CD4-positive, alpha-beta T cell treated with Interleukin-4 for 4 hours (primary cell): ENCODE measurements at regions not wholly inside any gene's neighbourhood (a gene's known extent, or its start where the extent isn't known, plus 50 kb on each side); places are given as distances from the start of the nearest gene placed in this dataset.

Experiments used
- DNase-seq: peaks from one replicate; pipeline ENCODE4 v3.0.0-alpha.2; 2020

DNA sequence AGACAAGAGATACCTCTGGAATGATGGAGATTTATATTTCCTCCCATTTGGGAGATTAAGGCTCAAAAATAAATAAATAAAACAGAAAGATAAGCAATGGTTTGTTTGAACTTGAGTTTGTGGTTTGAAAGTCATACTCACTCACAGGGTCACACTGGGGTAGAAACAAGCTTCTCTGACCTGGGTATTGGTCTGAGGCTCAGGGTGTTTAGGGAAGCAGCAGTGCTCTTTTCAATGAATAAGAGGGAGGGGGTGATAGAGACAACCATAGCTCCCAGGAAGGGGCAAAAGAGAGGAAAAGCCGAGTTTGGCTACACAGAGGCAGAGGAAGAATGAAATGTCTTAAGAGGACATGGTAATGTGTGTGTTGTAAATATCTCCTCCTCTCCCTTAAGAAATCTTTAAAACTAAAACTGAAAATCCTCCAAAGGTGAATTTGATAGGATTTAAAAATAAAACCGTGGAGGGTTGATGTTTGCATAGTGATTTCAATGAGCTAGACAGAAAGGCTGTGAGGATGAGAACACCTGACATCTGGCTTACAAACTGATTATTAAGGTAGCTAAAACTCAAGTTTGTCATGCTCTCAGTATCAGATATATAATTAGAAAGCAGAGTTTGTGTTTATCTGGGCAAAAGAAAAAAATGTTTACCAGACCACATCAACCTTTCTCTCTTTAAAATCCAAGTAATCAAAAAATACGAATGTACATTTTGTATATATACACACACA, 159.9 kb upstream of the TMEFF2 start:
- DNase-seq: no peak

DNA sequence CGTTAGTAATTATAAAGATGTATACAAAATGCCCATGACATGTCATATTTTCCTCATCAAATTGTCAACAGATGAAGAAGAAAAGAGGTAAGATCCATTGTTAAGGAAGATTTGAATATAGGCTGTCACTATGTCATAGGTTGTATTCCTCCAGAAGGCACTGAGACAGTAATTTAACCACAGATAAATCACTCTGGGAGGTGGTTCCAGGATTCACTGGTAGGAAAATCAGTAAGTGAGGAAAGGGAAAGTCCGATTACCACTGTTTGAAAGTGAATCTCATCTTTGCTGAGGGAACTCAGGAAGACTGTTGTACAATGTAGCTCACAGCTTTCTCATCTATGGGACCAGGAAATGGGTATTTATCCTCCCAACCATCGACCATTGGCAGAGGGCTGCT, 152.8 kb upstream of the TMEFF2 start:
- DNase-seq: no peak

DNA sequence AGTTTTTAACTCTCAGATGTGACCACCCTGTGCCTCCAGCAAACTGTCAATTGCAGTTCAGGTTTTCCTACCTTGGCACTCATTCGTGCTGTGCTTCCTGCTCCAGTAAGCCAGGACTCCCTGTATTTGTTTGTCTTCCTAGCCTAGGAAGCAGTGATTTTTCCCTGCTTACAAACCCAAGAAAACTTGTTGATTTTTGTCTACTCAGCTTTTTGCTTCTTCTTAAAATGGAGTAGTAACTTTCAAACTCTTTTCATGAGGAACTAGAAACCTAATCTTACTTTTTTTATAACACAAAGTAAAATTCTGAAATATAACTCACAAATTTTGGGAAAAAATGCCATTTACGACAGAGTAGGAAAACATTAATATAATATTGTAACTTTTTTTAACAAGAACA, 150.6 kb upstream of the TMEFF2 start:
- DNase-seq: no peak

DNA sequence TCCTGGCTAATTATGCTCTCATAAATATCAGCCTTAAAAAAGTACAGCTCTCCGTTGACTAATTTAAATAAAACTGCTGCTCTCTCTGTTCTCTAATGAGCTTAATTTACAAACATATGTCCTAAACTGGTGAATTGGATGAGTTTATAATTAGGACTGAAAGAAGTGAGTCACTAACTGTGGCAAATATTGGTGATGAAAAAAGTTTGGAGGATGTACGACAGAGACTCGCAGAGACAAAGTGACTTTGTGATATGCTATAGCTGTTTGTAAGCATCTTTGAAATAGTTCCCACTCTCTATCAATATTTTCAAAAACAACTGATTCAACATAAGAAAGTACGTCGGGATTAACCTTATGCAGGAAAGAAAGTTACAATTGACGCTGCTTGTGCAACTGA, 138.9 kb upstream of the TMEFF2 start:
- DNase-seq: no peak

DNA sequence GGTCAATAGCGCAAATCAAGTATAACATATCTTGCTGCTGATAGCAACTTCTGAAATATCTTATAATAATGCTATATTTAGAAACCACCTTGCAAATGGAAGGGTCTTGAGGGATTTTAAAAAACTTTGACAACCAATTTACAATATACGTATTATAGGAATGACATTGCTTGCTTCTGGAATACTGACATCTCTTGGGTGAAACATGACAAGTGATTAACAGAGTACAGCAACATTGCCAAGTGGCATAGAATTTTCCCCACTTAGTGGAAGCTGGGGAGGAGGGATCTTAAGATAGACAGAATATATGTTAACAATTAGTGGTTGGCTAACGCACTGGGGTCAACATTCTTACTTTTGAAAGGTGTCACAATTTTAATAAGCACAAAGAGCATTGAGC, 133.6 kb upstream of the TMEFF2 start:
- no peak for DNase-seq

DNA sequence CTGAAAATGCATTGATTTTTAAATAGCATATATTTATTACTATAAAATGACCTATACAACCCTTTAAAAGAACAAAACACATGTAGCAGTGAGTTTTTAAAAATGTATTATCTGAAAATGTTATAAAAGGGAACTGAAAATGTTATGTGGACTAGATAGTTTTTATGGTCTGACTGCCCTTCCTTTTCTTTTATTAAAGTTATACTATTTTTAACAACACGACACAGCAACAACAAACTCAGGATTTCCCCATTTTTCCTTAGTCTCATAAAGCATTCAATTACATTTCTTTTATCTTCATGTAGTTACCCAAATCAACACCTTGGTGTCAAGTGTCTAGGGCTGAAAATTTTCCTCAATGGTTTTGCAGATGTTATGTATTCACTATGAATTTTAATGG, 132.8 kb upstream of the TMEFF2 start:
- DNase-seq: no peak

DNA sequence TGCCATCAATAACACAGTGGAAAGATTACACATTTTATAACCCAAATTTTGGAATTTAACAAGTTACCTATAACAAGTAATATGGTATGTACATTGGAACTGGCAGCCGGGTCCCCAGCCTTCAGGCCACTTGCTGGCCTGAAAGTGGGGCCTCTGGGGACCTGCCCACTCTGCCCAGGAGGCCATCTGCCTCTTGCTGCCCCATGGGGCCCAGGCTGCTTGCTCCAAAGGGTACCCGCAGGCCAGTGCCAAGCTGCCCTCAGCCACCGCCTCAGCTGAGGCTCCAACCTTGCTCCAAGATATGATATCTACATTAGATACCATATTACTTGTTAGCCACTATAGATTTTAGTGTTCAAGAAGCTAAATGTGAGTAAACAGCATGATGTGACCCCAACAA, 120.8 kb upstream of the TMEFF2 start:
- no peak for DNase-seq

DNA sequence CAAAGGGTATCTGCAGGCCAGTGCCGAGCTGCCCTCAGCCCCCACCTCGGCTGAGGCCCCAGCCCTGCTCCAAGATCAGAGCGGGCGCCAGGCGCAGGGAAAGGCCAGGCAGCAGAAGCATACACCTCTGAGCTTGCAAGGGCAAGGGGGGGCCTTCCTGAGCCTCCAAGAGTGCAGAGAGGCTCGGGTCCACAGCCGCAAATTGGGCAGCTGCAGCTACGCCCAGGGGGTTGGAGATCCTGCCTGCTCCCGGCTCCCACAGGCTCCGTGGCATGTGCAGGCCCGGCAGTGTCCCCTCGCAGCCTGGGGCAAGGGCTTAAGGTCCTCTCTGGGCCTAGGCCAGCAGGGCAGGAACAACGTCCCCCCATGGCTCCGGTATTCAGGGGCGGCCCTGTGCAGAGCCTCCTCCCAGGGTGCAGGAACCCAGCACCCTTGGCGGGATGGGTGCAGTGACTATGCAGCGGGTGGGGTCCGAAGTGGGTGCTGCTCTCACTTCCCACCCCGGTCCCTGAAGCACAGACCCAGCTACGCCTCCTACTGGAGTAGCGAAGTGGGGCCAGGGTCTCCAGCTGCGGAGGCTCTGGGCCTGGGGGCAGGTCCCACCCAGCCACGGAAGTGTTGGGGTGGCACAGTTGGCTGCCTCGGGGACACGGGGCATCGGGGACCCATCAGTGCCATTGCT, 120.2 kb upstream of the TMEFF2 start:
- no peak for DNase-seq

DNA sequence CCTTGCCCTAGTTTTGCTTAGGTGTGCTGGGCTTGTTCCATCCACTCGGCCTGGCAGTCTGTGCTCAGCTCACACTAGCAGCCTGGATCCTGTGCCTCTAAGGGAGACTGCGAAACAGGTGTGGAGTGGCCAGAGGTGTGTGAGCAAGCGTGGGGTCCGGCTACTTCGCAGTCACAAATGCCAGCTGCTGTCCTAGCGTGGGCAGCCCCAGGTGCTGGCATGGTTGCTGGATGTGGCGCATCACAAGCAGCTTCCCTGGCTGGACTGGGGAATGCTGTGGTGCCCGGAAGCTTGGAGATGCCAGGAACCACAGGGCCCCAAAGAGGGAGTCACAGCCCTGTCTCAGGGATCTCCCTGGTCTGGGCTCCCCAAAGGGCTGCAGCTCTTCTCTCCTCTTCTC, 119.0 kb upstream of the TMEFF2 start:
- no peak for DNase-seq

DNA sequence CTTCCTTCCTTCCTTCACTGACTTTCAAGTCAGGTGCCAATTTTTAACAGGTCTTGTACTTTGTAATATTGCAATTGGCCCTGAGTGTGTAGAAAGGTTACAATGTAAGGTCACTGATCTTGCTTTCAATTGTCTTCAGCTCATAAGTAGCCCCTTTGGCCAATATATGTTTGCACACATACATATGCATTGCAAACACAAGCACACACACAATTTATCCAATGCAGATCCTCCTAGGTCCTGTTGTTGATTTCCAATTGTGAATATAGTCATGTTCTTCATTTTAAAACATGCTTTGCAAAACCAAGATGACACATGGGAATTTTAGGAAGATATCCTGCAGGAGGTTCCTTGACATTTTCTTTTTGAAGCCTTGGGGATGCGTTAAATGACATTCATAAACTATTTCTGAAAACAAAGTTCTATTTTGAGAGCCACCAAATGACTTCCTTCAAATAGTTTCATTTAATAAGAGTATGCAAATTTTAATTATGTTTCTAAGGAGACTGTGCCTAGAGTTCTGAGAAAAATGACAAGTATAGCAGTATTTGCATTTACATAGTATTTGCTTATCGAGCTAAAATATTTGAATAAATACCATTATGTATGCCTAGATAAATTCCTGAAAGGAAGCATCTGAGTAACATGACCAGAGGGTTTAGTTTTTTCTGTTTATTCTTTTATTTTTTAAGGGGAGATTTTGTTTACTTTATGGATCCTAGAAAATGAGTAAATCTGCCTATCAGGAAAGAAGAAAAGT, 117.1 kb upstream of the TMEFF2 start:
- DNase-seq: no peak

DNA sequence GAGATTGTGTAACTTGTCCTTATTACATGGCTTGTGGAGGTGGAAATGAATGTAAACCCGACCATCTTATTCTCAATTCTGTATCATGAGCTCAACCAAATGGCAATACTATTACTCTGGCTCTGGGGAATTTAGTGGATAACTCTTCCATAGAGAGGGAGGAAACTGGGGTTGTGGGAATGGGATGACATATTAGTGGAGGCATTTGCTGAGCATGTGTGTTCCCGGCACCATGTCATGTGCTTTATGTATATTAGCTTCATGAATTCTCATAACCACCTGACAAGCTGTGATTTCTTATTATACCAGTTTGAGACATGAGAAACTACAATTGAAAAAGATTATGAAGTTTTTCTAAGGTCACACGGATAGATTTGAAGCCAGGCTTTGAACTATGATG, 112.8 kb upstream of the TMEFF2 start:
- DNase-seq: no peak

DNA sequence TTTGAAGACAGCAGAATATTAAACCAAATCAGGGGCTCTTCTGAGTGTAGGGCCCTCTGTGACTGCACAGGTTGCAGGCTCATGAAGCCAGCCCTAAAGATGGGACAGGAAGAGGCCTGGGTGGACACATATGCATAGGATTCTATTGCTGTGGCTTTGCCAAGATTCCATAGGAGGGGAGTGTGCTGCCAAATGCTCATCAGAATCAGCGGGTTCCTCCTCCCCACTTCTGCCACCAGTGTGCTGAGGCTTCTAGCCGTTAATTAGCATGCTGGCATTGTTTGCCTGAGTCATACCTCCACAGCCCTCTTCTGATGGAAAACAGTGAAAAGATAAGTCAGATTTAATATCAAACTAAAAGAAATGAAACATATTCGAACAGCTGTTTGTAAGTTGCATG, 103.9 kb upstream of the TMEFF2 start:
- DNase-seq: no peak

DNA sequence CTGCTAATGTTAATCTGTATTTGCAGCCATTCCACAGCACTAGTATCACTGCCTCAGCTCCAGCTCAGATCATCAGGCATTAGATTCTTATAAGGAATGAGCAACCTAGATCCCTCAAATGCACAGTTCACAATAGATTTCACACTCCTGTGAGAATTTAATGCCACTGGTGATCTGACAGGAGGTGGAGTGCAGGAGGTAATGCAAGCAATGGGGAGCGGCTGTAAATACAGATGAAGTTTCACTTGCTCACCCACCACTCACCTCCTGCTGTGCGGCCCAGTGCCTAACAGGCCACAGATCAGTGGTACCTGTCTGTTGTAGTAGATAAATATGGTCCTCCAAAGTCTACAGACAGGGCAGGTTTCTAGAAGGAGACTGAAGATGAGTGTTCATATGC, 97.7 kb upstream of the TMEFF2 start:
- DNase-seq: no peak

DNA sequence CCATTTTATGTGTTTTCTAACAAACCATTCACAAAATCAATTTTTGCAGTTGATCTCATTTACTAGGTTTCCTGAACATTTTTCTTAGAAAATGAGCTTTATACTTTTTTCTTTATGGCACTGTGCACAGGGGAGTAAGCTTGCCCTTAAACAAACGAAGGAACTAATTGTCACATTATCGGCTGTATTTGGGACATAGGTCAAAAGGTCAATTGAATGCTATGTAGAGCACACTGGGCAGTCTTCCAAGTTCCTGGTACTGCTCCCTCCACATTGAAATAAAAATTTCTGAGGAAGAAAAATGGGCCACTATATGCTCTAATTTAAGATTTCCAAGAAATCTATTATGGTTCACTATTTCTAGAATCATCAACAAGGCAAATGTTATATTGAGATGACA, 93.6 kb upstream of the TMEFF2 start:
- no peak for DNase-seq

DNA sequence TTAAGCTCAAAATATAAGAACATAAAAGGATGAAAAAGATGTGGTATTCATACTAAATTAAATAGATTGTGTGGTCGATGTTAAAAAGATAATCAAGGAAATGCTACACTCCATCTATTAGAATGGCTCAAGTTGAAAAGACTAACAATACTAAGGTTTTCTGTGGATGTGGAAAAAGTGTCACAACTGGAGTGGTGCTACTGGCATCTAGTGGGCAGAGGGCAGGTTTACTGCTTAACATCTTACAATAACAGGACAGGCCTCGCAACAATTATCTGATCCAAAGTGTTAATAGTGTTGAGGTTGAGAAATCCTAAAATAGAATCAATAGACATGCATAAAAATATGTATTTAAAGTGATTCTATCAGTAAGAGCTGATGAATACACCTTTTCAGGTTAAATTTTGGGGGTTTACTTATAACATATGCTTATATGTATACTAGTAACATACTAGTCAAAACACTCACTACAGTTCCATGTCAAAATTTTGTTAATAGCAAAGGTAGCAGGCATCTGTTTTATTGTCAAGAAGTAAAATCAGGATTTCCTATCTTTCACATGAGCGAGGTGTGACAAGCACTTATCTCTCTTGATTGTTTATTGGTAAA, 91.5 kb upstream of the TMEFF2 start:
- no peak for DNase-seq

DNA sequence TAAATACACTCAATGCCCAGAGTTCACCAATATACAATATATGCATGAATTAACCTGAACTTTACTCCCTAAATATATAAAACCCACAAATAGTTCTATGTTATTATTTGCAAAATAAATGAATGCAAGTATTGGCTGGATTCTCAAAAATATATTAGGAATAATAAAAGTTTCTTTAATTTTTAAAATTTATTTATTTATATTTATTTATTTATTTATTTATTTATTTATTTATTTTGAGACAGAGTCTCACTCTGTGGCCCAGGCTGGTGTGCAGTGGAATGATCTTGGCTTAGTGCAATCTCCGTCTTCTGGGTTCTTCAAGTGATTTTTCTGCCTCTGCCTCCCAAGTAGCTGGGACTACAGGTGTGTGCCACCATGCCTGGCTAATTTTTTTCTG, 88.7 kb upstream of the TMEFF2 start:
- DNase-seq: no peak

DNA sequence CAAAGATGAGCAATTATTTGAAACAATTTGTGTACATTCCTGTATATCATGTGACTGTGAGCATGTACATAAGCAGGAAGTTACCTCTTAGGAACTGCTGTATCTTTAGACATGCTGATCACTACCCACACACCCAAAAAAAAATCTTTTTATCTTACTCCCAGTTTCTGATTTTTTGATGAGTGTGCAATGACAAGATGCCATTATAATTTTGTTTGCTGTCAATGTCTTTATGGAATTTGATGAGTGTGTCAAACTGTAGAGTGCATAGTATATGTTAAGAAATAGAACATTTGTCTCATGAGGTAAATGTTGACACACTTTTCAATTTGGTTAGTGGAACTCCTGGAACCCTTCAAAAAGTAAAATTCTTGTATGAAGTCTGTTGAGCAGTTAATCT, 84.0 kb upstream of the TMEFF2 start:
- DNase-seq: no peak

DNA sequence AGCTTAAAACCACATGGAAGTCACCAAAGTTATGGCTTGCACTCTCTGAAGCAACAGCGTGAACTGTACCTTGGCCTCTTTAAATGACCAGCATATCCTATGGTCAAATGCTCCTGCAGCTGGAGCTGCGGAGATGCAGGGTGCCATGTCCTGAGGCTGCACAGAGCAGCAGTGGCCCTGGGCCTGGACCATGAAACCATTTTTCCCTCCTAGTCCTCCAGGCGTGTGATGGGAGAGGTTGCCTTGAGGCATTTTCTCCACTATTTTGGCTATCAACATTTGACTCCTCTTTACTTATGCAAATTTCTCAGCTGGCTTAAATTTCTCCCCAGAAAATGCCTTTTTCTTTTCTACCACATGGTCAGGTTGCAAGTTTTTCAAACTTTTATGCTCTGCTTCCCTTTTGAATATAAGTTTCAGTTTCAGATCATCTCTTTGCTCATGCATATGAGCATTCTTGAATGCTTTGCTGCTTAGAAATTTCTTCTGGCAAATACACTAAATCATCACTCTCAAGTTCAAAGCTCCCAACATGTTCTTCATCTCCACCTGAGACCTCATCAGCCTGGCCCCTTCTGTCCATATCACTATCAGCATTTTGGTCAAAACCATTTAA, 82.9 kb upstream of the TMEFF2 start:
- no peak for DNase-seq

DNA sequence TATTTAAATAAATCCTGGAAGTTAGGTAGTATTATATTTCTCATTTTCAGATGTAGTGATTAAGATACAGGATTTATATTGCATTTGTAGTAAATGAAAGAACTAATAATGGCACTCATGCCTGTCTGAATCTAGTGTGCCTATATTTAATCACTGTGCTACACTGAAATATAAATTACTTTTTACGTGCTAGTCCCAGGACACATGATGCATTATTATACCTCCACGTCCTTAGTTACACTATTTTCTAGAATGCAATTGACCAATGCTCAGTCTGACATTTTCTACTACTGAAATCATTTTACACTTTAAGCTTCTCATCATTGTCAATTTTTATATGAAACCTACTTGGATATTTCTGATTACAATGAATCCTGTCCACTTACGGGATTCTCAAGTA, 80.9 kb upstream of the TMEFF2 start:
- DNase-seq: no peak

DNA sequence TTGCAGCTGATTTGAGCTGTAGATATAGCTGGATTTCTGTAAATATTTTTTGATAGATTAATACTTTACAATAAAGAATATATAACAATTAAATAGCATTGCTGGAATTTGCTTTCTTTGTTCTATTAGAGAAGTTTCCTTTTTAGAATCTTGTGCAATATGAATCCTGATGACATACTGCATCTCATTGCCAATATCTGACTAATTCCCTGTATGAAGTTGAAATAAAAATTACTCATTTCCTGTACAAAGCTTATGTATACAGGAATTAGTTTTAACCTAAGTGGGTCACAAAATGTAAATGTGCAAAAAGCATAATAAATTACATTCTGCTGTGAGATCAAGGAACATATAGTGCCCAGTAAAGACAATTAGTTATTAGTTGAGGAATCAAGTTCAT, 72.8 kb upstream of the TMEFF2 start:
- no peak for DNase-seq

DNA sequence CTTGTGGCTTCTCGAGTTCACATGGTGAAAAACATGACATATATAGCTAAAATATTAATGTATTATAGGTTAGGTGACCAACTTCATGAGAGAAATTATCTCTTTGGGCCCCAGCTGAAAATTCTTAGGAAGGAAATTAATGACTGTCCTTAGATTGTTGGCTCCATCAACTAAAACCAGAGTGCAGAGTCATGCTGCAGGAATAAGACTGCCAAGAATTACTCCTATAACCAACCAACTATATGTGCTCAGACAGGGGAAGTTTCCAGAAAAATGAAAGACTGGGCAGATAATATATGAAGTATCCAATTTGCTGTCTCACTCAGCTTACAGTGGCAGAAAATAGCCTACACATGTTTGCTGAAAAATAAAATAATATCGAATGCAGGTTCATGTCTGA, 71.0 kb upstream of the TMEFF2 start:
- DNase-seq: no peak

DNA sequence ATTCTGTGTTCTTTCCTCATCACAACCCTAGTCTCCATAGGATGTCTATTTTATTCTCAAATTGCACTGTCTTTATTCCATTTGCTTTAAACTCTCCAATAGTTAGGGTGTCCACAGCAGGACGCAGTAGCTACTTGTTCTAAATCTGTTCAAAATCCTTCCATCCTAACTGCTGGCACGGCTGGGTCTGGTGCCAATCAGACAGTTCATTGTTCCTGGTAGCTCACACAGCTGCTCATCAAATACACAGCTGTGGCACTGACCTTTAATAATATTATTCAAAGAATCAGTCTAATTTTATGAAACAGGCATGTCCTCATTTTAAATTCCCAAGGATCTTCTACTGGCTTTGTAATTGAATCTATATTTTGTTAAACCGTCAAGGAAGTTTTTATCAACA, 59.7 kb upstream of the TMEFF2 start:
- no peak for DNase-seq

DNA sequence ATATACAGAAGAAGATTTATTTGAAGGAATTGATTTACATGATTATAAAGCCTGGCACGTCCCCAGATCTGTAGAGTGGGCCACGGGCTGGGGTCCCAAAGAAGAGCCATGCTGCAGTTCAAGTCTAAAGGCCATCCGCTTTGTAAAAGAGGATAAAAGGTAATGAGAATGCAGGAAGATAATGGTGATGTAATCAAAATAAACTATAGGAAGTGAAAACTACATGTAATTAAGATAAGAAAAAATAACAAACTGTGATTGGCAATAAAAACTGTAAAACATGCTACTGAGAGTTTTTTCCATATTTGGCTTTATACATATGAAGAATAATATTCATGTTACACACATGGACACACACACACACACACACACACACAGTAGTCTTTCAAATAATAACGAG, 59.0 kb upstream of the TMEFF2 start:
- no peak for DNase-seq
